MCF 10A (cell line): ENCODE measurements at regions not wholly inside any gene's neighbourhood (a gene's known extent, or its start where the extent isn't known, plus 50 kb on each side); places are given as distances from the start of the nearest gene placed in this dataset.

Source experiments
- BruUV-seq: library from RNA; stranded (reverse); fragments of 400-500 nt; replicated peaks from 2 replicates; lab custom pipeline; 2021; lab: Mats Ljungman, UMichigan
- CTCF ChIA-PET: fragments of 300-600 bp; sonication (Branson Sonifier 250); formaldehyde crosslinking; extraction: SDS; loops from one replicate; lab custom pipeline; 2021; ENCODE audit warnings: antibody characterized with exemption, inconsistent platforms; lab: Yijun Ruan, JAX
- POLR2A ChIA-PET: fragments of 300-600, 350-650 bp; sonication (Branson Sonifier 250); formaldehyde crosslinking; extraction: SDS; loops from one replicate; lab custom pipeline; 2020; ENCODE audit warnings: antibody characterized with exemption, inconsistent platforms; lab: Yijun Ruan, JAX
- DNase-seq: peaks from one replicate; pipeline ENCODE4 v3.0.0-alpha.2; 2018; ENCODE audit not compliant: unreplicated experiment
- H3K27ac Mint-ChIP-seq: one replicate; pipeline ENCODE4 v1.8.0; 2022; ENCODE audit warnings: mild to moderate bottlenecking, low read depth, mixed read lengths; ENCODE audit not compliant: unreplicated experiment
- H3K27me3 Mint-ChIP-seq: one replicate; pipeline ENCODE4 v1.8.0; 2022; ENCODE audit warnings: mixed read lengths; ENCODE audit not compliant: insufficient read depth, unreplicated experiment
- H3K36me3 Mint-ChIP-seq: one replicate; pipeline ENCODE4 v1.8.0; 2022; ENCODE audit warnings: mild to moderate bottlenecking, moderate library complexity, mixed read lengths; ENCODE audit not compliant: insufficient read depth, unreplicated experiment
- H3K4me1 Mint-ChIP-seq: one replicate; pipeline ENCODE4 v1.8.0; 2022; ENCODE audit warnings: mixed read lengths; ENCODE audit not compliant: insufficient read depth, unreplicated experiment
- H3K4me3 Mint-ChIP-seq: one replicate; pipeline ENCODE4 v1.8.0; 2022; ENCODE audit warnings: mild to moderate bottlenecking, moderate library complexity, mixed read lengths; ENCODE audit not compliant: unreplicated experiment
- H3K9me3 Mint-ChIP-seq: one replicate; pipeline ENCODE4 v1.8.0; 2022; ENCODE audit warnings: mixed read lengths; ENCODE audit not compliant: unreplicated experiment
- CTCF ChIP-seq: fragments of 200-600 bp; IDR thresholded peaks from one replicate; pipeline ENCODE4 v1.8.0; 2022; ENCODE audit warnings: antibody characterized with exemption, mild to moderate bottlenecking; ENCODE audit not compliant: unreplicated experiment
- intact Hi-C: fragments of 100-400 bp; cut with micrococcal nuclease; formaldehyde crosslinking; loops from 2 replicates; pipeline ENCODE4 v1.14.1; 2022

- Mint-ChIP-seq H3K4me3 (no peak overlapping the region), H3K9me3 (peaks cover 8% of the 10 kb centered on the region), H3K36me3 (no peaks in the 10 kb centered on the region), H3K27ac (no peak overlapping the region), H3K27me3 (peaks cover 6% of the 10 kb centered on the region), H3K4me1 (no peaks in the 10 kb centered on the region)
- CTCF ChIA-PET = interaction anchor here (0.9 kb wide), 1 partner anchor 85 kb away, joined by 3 read pairs; no protein-coding TSS in a partner anchor
- no peak for TF ChIP-seq CTCF
- intact Hi-C loops = no loop called here
- POLR2A ChIA-PET = no interaction called here
- no TSS peak for BruUV-seq
- DNase-seq = no peak
Measured at GRCh38 chr2:47682216-47682749, 100.7 kb upstream of the MSH6 start.

GRCh38 chr2:47676261-47676926 is 105.6 kb upstream of the KCNK12 start:
- intact Hi-C loops = no loop called here
- POLR2A ChIA-PET = no interaction called here
- no TSS peak for BruUV-seq
- H3K36me3 Mint-ChIP-seq = no peaks in the 10 kb centered on the region
- CTCF ChIA-PET = interaction anchor here (1.2 kb wide), 1 partner anchor 239 kb away, joined by 8 read pairs; no protein-coding TSS in a partner anchor
- peaks cover 6% of the 10 kb centered on the region for H3K27me3 Mint-ChIP-seq
- DNase-seq = no peak
- H3K9me3 Mint-ChIP-seq = no peaks in the 10 kb centered on the region
- no peak overlapping the region for H3K27ac Mint-ChIP-seq
- no peak for TF ChIP-seq CTCF
- H3K4me3 Mint-ChIP-seq = no peak overlapping the region
- H3K4me1 Mint-ChIP-seq = no peaks in the 10 kb centered on the region

- Mint-ChIP-seq H3K4me3 (no peak overlapping the region), H3K4me1 (no peaks in the 10 kb centered on the region), H3K27me3 (peaks cover 6% of the 10 kb centered on the region), H3K36me3 (no peaks in the 10 kb centered on the region), H3K27ac (no peak overlapping the region), H3K9me3 (no peaks in the 10 kb centered on the region)
- BruUV-seq = no TSS peak
- no peak for TF ChIP-seq CTCF
- ChIA-PET POLR2A (no interaction called here), CTCF (interaction anchor here (0.6 to 0.7 kb wide), 2 partner anchors 30 to 94 kb away, joined by 3 to 4 read pairs; no protein-coding TSS in a partner anchor)
- no peak for DNase-seq
- intact Hi-C loops = no loop called here
Measured at GRCh38 chr2:47675196-47675825, 104.5 kb upstream of the KCNK12 start.

GRCh38 chr2:47666332-47666731 is 95.5 kb upstream of the KCNK12 start:
- intact Hi-C loops = no loop called here
- Mint-ChIP-seq H3K27ac (no peak overlapping the region), H3K27me3 (no peaks in the 10 kb centered on the region), H3K4me1 (no peaks in the 10 kb centered on the region), H3K36me3 (no peaks in the 10 kb centered on the region), H3K9me3 (no peaks in the 10 kb centered on the region), H3K4me3 (no peak overlapping the region)
- BruUV-seq = no TSS peak
- no peak for TF ChIP-seq CTCF
- CTCF ChIA-PET = interaction anchor here (0.6 kb wide), 1 partner anchor 256 kb away, joined by 3 read pairs; no protein-coding TSS in a partner anchor
- no peak for DNase-seq
- POLR2A ChIA-PET = interaction anchor here (1.0 kb wide), 1 partner anchor 33 kb away, joined by 3 read pairs; no protein-coding TSS in a partner anchor
